Large intestine (tissue), 3 donors: ENCODE measurements at regions not wholly inside any gene's neighbourhood (a gene's known extent, or its start where the extent isn't known, plus 50 kb on each side); places are given as distances from the start of the nearest gene placed in this dataset.
"Not testable (repeated sequence)": the region's sequence is repeated elsewhere in the genome, so short reads cannot be mapped to it uniquely, and the experiment has no call there.

ENCODE experiments used
- DNase-seq, 2 donors: peaks; one replicate each; pipeline versions ENCODE4 v3.0.0 to v3.0.0-alpha.2; 2013
- H3K27ac ChIP-seq: one replicate; pipeline ENCODE4 v1.5.1; 2013; ENCODE audit warnings: low read length
- H3K27me3 ChIP-seq: 2 replicates; pipeline ENCODE4 v1.6.1; 2013; ENCODE audit warnings: low read length; ENCODE audit not compliant: control insufficient read depth, insufficient read depth
- H3K36me3 ChIP-seq: 2 replicates; pipeline ENCODE4 v1.6.1; 2013; ENCODE audit warnings: low read length; ENCODE audit not compliant: control insufficient read depth, insufficient read depth
- H3K4me1 ChIP-seq: one replicate; pipeline ENCODE4 v1.6.1; 2013; ENCODE audit warnings: low read length; ENCODE audit not compliant: control insufficient read depth, insufficient read depth
- H3K4me3 ChIP-seq: one replicate; pipeline ENCODE4 v1.5.1; 2013; ENCODE audit warnings: low read length
- H3K9me3 ChIP-seq: one replicate; pipeline ENCODE4 v1.6.1; 2013; ENCODE audit warnings: mild to moderate bottlenecking, low read depth, low read length, moderate library complexity; ENCODE audit not compliant: control insufficient read depth
- WGBS: methylation state at CpG from one replicate; pipeline ENCODE4 v1.1.5; 2013; ENCODE audit warnings: low lambda C conversion rate; ENCODE audit not compliant: insufficient coverage; 5-methylcytosine and 5-hydroxymethylcytosine counted together

GRCh38 chr4:66115231-66115630, 444.9 kb upstream of the EPHA5 start:
- not testable (repeated sequence) for H3K4me3 ChIP-seq, H3K4me1 ChIP-seq, DNase-seq, H3K27ac ChIP-seq, H3K36me3 ChIP-seq, H3K9me3 ChIP-seq, H3K27me3 ChIP-seq

- Histone ChIP-seq H3K4me1 (no peaks in the 10 kb centered on the region), H3K9me3 (peaks cover 3% of the 10 kb centered on the region), H3K4me3 (no peak overlapping the region), H3K27me3 (no peaks in the 10 kb centered on the region), H3K36me3 (no peaks in the 10 kb centered on the region), H3K27ac (no peak overlapping the region)
- DNase-seq = no peak
Observed at GRCh38 chr4:66108898-66109297, 438.6 kb upstream of the EPHA5 start.

- no peak overlapping the region for H3K4me3 ChIP-seq
- H3K27ac ChIP-seq = no peak overlapping the region
- H3K27me3 ChIP-seq = no peaks in the 10 kb centered on the region
- DNase-seq = no peak
- H3K4me1 ChIP-seq = no peaks in the 10 kb centered on the region
- 50% methylated on average over 2 of the region's 5 CpGs for WGBS
- H3K36me3 ChIP-seq = no peaks in the 10 kb centered on the region
- H3K9me3 ChIP-seq = peaks cover 4% of the 10 kb centered on the region
Observed at GRCh38 chr4:66097218-66097617, 426.9 kb upstream of the EPHA5 start.

- no peak overlapping the region for H3K4me3 ChIP-seq
- H3K4me1 ChIP-seq = no peaks in the 10 kb centered on the region
- 50% methylated on average over 2 of the region's 2 CpGs for WGBS
Observed at GRCh38 chr4:66095065-66095464, 424.8 kb upstream of the EPHA5 start.

GRCh38 chr4:66094070-66094469, 423.8 kb upstream of the EPHA5 start:
- Histone ChIP-seq H3K27ac (no peak overlapping the region), H3K36me3 (no peaks in the 10 kb centered on the region), H3K4me1 (no peaks in the 10 kb centered on the region), H3K27me3 (no peaks in the 10 kb centered on the region), H3K4me3 (no peak overlapping the region), H3K9me3 (peaks cover 4% of the 10 kb centered on the region)
- no CpG with 5 or more reads among the region's 15 CpGs for WGBS
- DNase-seq = no peak

More at GRCh38 chr4:66095065-66095464, 424.8 kb upstream of the EPHA5 start:
- Histone ChIP-seq H3K27me3 (no peaks in the 10 kb centered on the region), H3K9me3 (peaks cover 4% of the 10 kb centered on the region), H3K36me3 (no peaks in the 10 kb centered on the region), H3K27ac (no peak overlapping the region)
- no peak for DNase-seq

- Histone ChIP-seq H3K4me1 (no peaks in the 10 kb centered on the region), H3K36me3 (no peaks in the 10 kb centered on the region), H3K27me3 (no peaks in the 10 kb centered on the region), H3K27ac (no peak overlapping the region), H3K9me3 (peaks cover 4% of the 10 kb centered on the region), H3K4me3 (no peak overlapping the region)
- DNase-seq = no peak
- WGBS = 100% methylated on average over 1 of the region's 1 CpG
Observed at GRCh38 chr4:66091786-66092185, 421.5 kb upstream of the EPHA5 start.

GRCh38 chr4:66073961-66074360, 403.7 kb upstream of the EPHA5 start:
- no peak for DNase-seq
- H3K36me3 ChIP-seq = no peaks in the 10 kb centered on the region
- 60% methylated on average over 1 of the region's 2 CpGs for WGBS

GRCh38 chr4:66071911-66072310, 401.6 kb upstream of the EPHA5 start:
- H3K4me1 ChIP-seq = no peaks in the 10 kb centered on the region
- H3K4me3 ChIP-seq = no peak overlapping the region
- H3K36me3 ChIP-seq = no peaks in the 10 kb centered on the region
- no peak for DNase-seq
- no peaks in the 10 kb centered on the region for H3K27me3 ChIP-seq
- no peaks in the 10 kb centered on the region for H3K9me3 ChIP-seq
- no peak overlapping the region for H3K27ac ChIP-seq
- WGBS = 83% methylated on average over 1 of the region's 2 CpGs

More at GRCh38 chr4:66073961-66074360, 403.7 kb upstream of the EPHA5 start:
- Histone ChIP-seq H3K9me3 (no peaks in the 10 kb centered on the region), H3K4me3 (no peak overlapping the region), H3K27me3 (no peaks in the 10 kb centered on the region), H3K27ac (no peak overlapping the region), H3K4me1 (no peaks in the 10 kb centered on the region)

GRCh38 chr4:66062921-66063320, 392.6 kb upstream of the EPHA5 start:
- Histone ChIP-seq H3K27me3 (no peaks in the 10 kb centered on the region), H3K4me3 (no peak overlapping the region), H3K27ac (no peak overlapping the region), H3K4me1 (no peaks in the 10 kb centered on the region), H3K36me3 (no peaks in the 10 kb centered on the region), H3K9me3 (no peaks in the 10 kb centered on the region)
- DNase-seq = no peak

- Histone ChIP-seq H3K36me3 (no peaks in the 10 kb centered on the region), H3K4me1 (no peaks in the 10 kb centered on the region)
Observed at GRCh38 chr4:66062044-66062443, 391.8 kb upstream of the EPHA5 start.

GRCh38 chr4:66059556-66059955, 389.3 kb upstream of the EPHA5 start:
- H3K4me1 ChIP-seq = no peaks in the 10 kb centered on the region
- H3K27ac ChIP-seq = no peak overlapping the region
- no peaks in the 10 kb centered on the region for H3K36me3 ChIP-seq
- DNase-seq = no peak
- H3K27me3 ChIP-seq = no peaks in the 10 kb centered on the region
- H3K9me3 ChIP-seq = no peaks in the 10 kb centered on the region
- no peak overlapping the region for H3K4me3 ChIP-seq
- 100% methylated on average over 1 of the region's 2 CpGs for WGBS

More at GRCh38 chr4:66062044-66062443, 391.8 kb upstream of the EPHA5 start:
- no peak overlapping the region for H3K27ac ChIP-seq
- H3K4me3 ChIP-seq = no peak overlapping the region
- H3K9me3 ChIP-seq = no peaks in the 10 kb centered on the region
- 57% methylated on average over 1 of the region's 2 CpGs for WGBS
- no peak for DNase-seq
- H3K27me3 ChIP-seq = no peaks in the 10 kb centered on the region
